ENCODE measurements at regions not wholly inside any gene's neighbourhood (a gene's known extent, or its start where the extent isn't known, plus 50 kb on each side); places are given as distances from the start of the nearest gene placed in this dataset.

- TF ChIP-seq, protein P1, sequence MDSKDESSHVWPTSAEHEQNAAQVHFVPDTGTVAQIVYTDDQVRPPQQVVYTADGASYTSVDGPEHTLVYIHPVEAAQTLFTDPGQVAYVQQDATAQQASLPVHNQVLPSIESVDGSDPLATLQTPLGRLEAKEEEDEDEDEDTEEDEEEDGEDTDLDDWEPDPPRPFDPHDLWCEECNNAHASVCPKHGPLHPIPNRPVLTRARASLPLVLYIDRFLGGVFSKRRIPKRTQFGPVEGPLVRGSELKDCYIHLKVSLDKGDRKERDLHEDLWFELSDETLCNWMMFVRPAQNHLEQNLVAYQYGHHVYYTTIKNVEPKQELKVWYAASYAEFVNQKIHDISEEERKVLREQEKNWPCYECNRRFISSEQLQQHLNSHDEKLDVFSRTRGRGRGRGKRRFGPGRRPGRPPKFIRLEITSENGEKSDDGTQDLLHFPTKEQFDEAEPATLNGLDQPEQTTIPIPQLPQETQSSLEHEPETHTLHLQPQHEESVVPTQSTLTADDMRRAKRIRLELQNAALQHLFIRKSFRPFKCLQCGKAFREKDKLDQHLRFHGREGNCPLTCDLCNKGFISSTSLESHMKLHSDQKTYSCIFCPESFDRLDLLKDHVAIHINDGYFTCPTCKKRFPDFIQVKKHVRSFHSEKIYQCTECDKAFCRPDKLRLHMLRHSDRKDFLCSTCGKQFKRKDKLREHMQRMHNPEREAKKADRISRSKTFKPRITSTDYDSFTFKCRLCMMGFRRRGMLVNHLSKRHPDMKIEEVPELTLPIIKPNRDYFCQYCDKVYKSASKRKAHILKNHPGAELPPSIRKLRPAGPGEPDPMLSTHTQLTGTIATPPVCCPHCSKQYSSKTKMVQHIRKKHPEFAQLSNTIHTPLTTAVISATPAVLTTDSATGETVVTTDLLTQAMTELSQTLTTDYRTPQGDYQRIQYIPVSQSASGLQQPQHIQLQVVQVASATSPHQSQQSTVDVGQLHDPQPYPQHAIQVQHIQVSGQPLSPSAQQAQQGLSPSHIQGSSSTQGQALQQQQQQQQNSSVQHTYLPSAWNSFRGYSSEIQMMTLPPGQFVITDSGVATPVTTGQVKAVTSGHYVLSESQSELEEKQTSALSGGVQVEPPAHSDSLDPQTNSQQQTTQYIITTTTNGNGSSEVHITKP (tag by site-specific recombination; IDR thresholded peaks at IDR 0.05) = no peak
These were observed 164.7 kb upstream of the SH3BP4 start (continued) for GRCh38 chr2:234787114-234787513.

GRCh38 chr2:234773764-234774409 is 177.9 kb upstream of the SH3BP4 start:
- TF ChIP-seq ZNF830 (tag by site-specific recombination; IDR thresholded peaks at IDR 0.05; ENCODE audit: low read depth) (no peak), KLF10 (tag by site-specific recombination; IDR thresholded peaks at IDR 0.05) (no peak), PRDM6 (tag by site-specific recombination; IDR thresholded peaks at IDR 0.05) (no peak), GLI2 (tag by site-specific recombination; IDR thresholded peaks at IDR 0.05; ENCODE audit: borderline replicate concordance, low read depth) (no peak), GLIS1 (tag by site-specific recombination; IDR thresholded peaks at IDR 0.05) (no peak), IKZF3 (tag by site-specific recombination; IDR thresholded peaks at IDR 0.05) (no peak), BCL11A (tag by site-specific recombination; IDR thresholded peaks at IDR 0.05; ENCODE audit: low read depth) (no peak), ZNF24 (tag by site-specific recombination; IDR thresholded peaks at IDR 0.05) (no peak), HIC1 (tag by site-specific recombination; IDR thresholded peaks at IDR 0.05) (no peak), ZNF157 (tag by site-specific recombination; IDR thresholded peaks at IDR 0.05) (no peak), ZNF596 (tag by site-specific recombination; IDR thresholded peaks at IDR 0.05) (no peak), ZNF529 (tag by site-specific recombination; IDR thresholded peaks at IDR 0.05; ENCODE audit: insufficient replicate concordance) (no peak), ZNF175 (tag by site-specific recombination; IDR thresholded peaks at IDR 0.05) (no peak), ZNF629 (tag by site-specific recombination; IDR thresholded peaks at IDR 0.05) (no peak)
- TF ChIP-seq, protein P2, sequence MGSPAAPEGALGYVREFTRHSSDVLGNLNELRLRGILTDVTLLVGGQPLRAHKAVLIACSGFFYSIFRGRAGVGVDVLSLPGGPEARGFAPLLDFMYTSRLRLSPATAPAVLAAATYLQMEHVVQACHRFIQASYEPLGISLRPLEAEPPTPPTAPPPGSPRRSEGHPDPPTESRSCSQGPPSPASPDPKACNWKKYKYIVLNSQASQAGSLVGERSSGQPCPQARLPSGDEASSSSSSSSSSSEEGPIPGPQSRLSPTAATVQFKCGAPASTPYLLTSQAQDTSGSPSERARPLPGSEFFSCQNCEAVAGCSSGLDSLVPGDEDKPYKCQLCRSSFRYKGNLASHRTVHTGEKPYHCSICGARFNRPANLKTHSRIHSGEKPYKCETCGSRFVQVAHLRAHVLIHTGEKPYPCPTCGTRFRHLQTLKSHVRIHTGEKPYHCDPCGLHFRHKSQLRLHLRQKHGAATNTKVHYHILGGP (tag by site-specific recombination; IDR thresholded peaks at IDR 0.05) = no peak
- Histone ChIP-seq H3K4me3 (ENCODE audit: low read depth, low read length) (no peak overlapping the region), H3K9me3 (ENCODE audit: control insufficient read depth, insufficient read depth, low read depth, low read length) (no peaks in the 10 kb centered on the region), H3K27ac (ENCODE audit: extremely low read depth, low read depth, low read length) (no peak overlapping the region), H3K36me3 (ENCODE audit: control insufficient read depth in 2 of 2, insufficient read depth in 1 of 2, low read length in 2 of 2) (no peaks in the 10 kb centered on the region), H3K4me1 (ENCODE audit: control insufficient read depth, insufficient read depth, low read length) (no peaks in the 10 kb centered on the region)
- ChIA-PET POLR2A (no interaction called here), CTCF (no interaction called here)

All from HEK293 (cell line).